GM23248 (cell line): ENCODE measurements at regions not wholly inside any gene's neighbourhood (a gene's known extent, or its start where the extent isn't known, plus 50 kb on each side); places are given as distances from the start of the nearest gene placed in this dataset.

Experiments
- EZH2 ChIP-seq: fragments of 200-600 bp; sonication (generic); IDR thresholded peaks from 2 replicates; pipeline ENCODE4 v1.6.1; 2018; ENCODE audit warnings: antibody characterized with exemption, mild to moderate bottlenecking; ENCODE audit not compliant: insufficient read depth, poor library complexity, severe bottlenecking
- EZH2phosphoT487 ChIP-seq: fragments of 200-600 bp; sonication (generic); IDR thresholded peaks from 2 replicates; pipeline ENCODE4 v1.6.1; 2018; ENCODE audit warnings: antibody characterized with exemption, moderate library complexity, mild to moderate bottlenecking, low read depth; ENCODE audit not compliant: insufficient read depth

DNA sequence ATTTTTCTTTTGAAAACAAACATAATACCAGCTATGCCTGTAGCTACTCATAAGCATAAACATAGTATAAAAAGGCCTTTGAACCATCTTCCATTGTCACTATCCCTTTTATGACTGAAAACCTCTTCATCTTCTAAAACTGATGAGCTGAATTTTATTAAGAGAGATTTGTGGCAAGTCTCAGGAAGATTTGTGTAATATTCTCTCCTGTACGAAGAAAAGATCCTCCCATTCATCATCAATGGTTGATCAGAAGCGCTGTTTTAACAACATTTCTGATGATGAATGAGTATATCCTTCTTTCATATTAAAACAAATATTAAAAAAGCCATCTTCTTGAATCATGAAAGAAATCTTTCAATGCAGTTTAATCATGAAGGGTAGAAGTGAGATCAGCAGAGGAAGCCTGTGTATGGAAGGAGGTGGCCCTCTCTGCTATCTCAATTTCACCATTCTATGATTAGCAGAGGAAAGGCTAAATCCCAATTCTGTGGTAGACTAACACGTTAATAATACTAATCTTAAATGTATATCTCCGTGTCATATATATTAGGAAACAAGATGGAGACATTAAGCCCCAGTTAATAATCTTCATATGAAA, 430.2 kb downstream of the FRK start:
- no peak for TF ChIP-seq EZH2
- TF ChIP-seq EZH2phosphoT487 = no peak
